NCI-H82 treated with DMSO at 0.1 percent for 48 hours (cell line): ENCODE measurements at regions not wholly inside any gene's neighbourhood (a gene's known extent, or its start where the extent isn't known, plus 50 kb on each side); places are given as distances from the start of the nearest gene placed in this dataset.
"Not testable (repeated sequence)": the region's sequence is repeated elsewhere in the genome, so short reads cannot be mapped to it uniquely, and the experiment has no call there.

ENCODE experiments used
- DNase-seq: peaks from one replicate; lab custom pipeline; 2025; ENCODE audit not compliant: unreplicated experiment; lab: John Stamatoyannopoulos, UW

DNA sequence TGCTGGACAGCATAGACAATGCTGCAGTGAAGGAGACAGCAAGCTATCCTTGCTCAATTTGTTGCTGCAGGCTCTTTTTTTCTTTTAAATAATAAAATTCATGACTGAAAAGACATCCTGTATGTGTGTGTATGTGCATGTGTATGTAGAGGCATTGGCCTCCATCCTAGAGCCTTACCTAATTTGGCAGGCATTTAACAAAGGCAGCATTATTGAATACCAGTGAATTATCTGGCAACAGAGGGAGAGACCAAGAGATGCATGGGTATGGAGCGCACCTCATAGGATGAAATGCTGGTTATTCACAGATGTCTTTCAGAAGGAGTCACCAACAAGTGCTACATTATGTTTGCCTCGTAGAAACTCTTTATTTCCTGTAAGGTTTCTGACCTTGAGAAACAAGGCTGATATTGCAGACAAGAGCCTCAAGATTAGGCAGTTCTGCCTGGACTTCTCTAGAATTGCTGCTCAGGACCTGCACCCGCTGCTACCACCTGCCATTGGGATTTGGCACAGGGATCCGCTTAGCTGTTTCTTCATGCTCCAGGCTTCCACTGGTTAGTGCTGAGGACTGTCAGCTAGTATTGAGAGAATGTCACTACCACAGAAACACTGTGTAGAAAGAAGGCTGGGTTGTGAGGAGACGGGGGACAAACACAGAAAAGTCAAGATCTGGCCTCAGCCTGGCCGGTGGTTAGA is 247.7 kb upstream of the RFX3 start:
- DNase-seq = no peak

DNA sequence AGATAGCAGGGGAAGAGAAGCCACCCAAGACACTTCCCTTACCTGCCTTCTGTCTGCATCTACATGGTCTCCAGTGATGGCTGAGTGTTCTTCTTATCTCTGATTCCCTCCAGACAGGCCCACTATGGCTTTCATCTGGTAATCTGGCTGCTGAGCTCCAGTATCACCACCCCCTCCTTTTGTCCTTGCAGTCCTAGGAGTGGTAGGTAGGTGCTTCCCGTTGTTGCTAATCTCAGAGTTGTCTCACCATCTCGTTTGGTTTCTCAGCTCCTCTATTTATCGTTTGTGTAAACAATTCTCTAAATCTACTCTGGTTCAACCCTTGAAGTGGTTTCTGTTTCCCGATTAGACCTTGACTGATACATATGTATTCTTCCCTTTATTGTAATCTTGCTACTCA is 243.8 kb upstream of the RFX3 start:
- DNase-seq = no peak

- no peak for DNase-seq
These were observed 243.1 kb upstream of the RFX3 start for GRCh38 chr9:3768712-3769457.

DNA sequence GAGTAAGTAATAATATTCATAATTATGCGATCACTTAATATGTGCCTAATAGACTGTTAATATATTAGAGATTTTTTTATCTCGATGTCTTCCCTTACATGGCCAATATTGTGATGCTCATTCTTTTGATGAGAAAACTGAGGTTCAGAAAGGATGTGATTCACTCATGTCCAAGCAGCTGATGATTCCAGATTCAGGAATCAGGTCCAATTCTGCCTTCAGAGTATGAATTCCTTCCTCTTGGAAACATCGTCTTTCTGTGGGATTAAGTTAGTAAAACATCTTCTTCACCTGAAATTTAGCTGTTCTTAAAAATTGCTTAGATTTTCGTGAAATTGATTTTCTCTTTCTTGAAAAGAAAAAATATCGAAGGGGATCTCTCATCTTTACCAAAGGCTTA is 242.5 kb upstream of the RFX3 start:
- DNase-seq = no peak

- no peak for DNase-seq
These were observed 236.3 kb upstream of the RFX3 start for GRCh38 chr9:3762076-3762475.

- DNase-seq = no peak
These were observed 234.2 kb upstream of the RFX3 start for GRCh38 chr9:3760031-3760430.

DNA sequence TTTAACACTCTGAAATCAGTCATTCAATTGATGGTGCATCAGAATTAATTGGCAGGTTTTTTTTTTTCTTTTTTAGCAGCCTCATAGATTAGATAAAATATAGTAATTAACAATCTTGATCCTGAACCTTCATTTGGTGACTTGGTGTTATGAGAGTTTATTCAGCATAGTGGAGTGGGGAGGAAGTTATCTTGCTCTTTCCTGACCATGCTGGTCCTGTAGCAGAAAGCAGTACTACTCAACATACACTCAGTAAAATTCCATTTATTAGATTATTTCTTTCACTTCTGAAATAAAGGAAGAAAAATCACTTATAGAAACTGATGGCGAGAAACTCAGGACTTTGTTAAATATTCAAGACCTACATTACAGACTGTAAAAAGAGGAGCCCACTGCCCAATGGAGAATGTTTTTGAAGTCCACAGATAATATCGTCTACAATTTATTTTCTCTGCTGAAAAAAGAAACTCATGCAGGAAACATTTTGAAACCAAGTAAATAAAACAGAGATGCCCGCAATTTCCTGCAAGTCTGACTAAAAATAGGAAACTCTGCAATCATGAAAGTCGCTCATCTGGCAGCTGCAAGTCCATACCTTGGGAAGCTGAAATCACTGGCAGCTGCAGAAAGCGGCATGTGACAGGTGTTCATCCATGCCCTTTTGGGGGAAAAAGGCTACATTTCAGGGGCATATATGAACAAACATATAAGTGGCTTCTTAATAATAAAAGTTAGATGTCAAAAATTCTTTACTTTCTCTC is 233.2 kb upstream of the RFX3 start:
- DNase-seq = no peak

DNA sequence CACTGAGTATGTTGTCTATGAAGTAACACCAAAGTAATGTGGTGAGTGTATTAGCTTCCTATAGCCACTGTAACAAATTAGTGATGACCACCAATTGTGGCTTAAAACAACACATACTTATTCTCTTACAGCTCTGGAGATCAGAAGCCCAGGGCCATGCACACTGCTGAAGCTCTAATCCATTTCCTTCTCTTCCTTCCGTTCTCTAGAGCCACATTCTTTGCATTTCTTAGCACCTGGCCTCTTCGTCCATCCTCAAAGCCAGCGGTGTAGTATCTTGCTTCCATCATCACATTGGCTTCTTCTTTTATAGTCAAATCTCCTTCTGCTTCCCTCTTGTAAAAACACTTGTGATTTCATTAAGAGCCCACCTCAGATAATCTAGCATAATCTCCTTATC is 230.3 kb upstream of the RFX3 start:
- DNase-seq = no peak

DNA sequence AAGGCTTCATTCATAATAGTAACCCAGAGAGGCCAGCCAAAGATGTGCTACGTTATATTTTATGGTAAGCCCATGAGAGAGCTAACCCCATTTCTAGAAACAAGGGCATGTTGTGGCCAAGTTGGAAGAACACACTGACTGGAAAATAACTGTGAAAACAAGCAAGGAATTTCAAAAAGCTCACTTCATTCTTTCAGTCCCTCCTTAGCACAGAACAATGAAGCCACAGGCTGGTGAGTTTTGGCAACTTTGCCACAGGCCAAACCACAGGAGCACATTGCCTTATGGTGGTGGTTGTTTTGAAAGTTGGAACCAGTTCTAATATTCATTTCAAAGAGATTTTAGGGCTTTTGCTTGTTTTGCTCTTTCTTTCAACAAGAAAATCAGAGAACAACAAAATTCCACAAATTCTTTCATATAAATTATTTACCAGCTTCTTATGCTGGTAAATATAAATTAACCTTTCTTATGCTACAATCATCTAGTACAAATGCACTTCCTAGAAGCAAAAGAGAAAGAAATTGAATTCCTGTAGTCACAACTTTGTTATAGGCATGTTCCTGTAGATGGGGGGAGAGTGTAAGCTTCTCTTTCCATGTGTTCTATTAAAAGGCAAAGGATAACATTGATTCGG is 225.4 kb upstream of the RFX3 start:
- no peak for DNase-seq

- no peak for DNase-seq
These were observed 224.5 kb upstream of the RFX3 start for GRCh38 chr9:3750321-3750720.

- DNase-seq = no peak
These were observed 220.8 kb upstream of the RFX3 start for GRCh38 chr9:3746296-3747275.

- DNase-seq = no peak
These were observed 218.2 kb upstream of the RFX3 start for GRCh38 chr9:3743901-3744413.

DNA sequence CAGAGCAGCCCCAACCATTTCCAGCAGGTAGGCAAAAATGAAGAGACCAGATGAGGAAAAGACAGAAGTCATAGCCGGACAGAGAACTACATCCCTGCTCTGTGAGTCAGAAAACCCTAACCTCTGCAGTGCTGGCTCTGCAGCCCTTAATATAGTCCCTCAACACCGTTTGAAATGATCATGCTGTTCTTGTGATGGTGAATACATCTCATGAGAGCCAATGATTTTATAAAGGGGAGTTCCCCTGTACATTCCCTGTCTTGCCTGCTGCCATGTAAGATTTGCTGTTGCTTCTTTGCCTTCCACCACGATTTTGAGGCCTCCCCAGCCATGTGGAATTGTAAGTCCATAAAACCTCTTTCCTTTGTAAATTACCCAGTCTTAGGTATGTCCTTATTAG is 216.8 kb upstream of the RFX3 start:
- DNase-seq = no peak

- DNase-seq = no peak
These were observed 215.9 kb upstream of the RFX3 start for GRCh38 chr9:3741729-3742128.

GRCh38 chr9:3740690-3741419 is 215.1 kb upstream of the RFX3 start:
- no peak for DNase-seq

DNA sequence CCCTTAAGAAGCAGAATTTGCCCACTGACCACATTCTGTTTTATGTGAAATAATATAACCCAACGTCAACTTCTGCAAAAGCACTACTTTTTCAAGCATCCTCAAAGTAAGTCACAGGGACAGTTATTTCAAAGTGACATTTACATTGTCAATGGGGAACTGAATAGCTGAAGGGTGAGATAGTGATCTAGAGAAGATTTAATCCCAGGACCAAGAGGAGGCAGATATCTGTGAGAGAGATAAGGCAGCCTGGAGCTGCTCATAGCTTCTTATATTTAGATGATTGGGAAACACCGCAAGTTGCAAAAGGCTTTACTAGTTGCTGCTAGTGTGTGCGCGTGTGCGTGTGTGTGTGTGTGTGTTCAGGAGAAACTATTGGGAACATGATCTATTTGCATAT is 210.4 kb upstream of the RFX3 start:
- no peak for DNase-seq

DNA sequence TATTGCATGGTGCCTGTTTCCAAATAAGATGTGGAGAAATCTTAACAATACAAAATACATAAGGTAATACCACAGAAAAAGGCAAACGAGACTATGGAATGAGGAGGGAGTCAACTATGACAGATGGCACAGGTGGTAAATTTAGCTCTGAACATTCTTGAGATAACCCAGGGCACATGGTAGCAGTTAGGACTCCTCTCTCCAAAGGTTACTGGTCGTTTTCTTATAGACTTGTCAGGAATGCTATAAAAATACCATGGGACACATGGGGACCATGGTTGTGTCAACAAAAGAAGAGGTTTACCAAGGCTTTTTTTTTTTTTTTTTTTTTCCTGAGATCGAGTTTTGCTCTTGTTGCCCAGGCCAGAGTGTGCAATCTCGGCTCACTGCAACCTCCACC is 209.4 kb upstream of the RFX3 start:
- DNase-seq = no peak

DNA sequence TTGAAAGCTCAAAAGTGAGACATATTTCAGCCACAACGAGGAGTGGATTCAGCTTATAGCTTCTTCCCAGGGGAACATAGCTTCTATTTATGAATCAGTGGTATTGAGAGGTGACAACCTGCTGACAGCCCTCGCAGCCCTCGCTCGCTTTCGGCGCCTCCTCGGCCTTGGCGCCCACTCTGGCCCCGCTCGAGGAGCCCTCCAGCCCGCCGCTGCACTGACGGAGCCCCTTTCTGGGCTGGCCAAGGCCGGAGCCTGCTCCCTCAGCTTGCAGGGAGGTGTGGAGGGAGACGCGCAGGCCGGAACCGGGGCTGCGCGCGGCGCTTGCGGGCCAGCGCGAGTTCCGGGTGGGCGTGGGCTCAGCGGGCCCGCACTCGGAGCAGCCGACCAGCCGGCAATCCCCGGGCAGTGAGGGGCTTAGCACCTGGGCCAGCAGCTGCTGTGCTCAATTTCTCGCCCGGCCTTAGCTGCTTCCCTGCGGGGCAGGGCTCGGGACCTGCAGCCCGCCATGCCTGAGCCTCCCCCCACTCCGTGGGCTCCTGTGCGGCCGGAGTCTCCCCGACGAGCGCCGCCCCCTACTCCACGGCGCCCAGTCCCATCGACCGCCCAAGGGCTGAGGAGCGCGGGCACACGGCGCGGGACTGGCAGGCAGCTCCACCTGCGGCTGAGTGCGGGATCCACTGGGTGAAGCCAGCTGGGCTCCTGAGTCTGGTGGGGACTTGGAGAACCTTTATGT is 207.9 kb upstream of the RFX3 start:
- DNase-seq = not testable (repeated sequence)

GRCh38 chr9:3733039-3733408 is 207.2 kb upstream of the RFX3 start:
- no peak for DNase-seq
